ENCODE measurements at regions not wholly inside any gene's neighbourhood (a gene's known extent, or its start where the extent isn't known, plus 50 kb on each side); places are given as distances from the start of the nearest gene placed in this dataset.

- TF ChIP-seq CTCF (IDR thresholded peaks at IDR 0.05; ENCODE audit: extremely low read depth, insufficient read depth, missing control alignments): no peak
- DNase-seq (ENCODE audit: low spot score): no peak
- in situ Hi-C loops (cut with MboI; ENCODE audit: low pct_unique_long_range_greater_than_20kb, low sequenced_read_pairs, unreplicated experiment): no loop called here
Measured at GRCh38 chr1:218679988-218680748, 335.0 kb downstream of the TGFB2 start.

GRCh38 chr1:218683242-218683641 is 338.1 kb downstream of the TGFB2 start:
- in situ Hi-C loops (cut with MboI; ENCODE audit: low pct_unique_long_range_greater_than_20kb, low sequenced_read_pairs, unreplicated experiment): no loop called here
- no peak for TF ChIP-seq CTCF (IDR thresholded peaks at IDR 0.05; ENCODE audit: extremely low read depth, insufficient read depth, missing control alignments)
- no peak for DNase-seq (ENCODE audit: low spot score)

GRCh38 chr1:218686258-218686657 is 341.1 kb downstream of the TGFB2 start:
- in situ Hi-C loops (cut with MboI; ENCODE audit: low pct_unique_long_range_greater_than_20kb, low sequenced_read_pairs, unreplicated experiment): no loop called here
- no peak for TF ChIP-seq CTCF (IDR thresholded peaks at IDR 0.05; ENCODE audit: extremely low read depth, insufficient read depth, missing control alignments)
- no peak for DNase-seq (ENCODE audit: low spot score)

GRCh38 chr1:218686761-218687160 is 341.6 kb downstream of the TGFB2 start:
- TF ChIP-seq CTCF (IDR thresholded peaks at IDR 0.05; ENCODE audit: extremely low read depth, insufficient read depth, missing control alignments): no peak
- in situ Hi-C loops (cut with MboI; ENCODE audit: low pct_unique_long_range_greater_than_20kb, low sequenced_read_pairs, unreplicated experiment): no loop called here
- no peak for DNase-seq (ENCODE audit: low spot score)

- in situ Hi-C loops (cut with MboI; ENCODE audit: low pct_unique_long_range_greater_than_20kb, low sequenced_read_pairs, unreplicated experiment): no loop called here
- DNase-seq (ENCODE audit: low spot score): no peak
Measured at GRCh38 chr1:218692808-218693207, 347.7 kb downstream of the TGFB2 start.

GRCh38 chr1:218693599-218693998 is 348.5 kb downstream of the TGFB2 start:
- TF ChIP-seq CTCF (IDR thresholded peaks at IDR 0.05; ENCODE audit: extremely low read depth, insufficient read depth, missing control alignments): no peak
- in situ Hi-C loops (cut with MboI; ENCODE audit: low pct_unique_long_range_greater_than_20kb, low sequenced_read_pairs, unreplicated experiment): no loop called here
- no peak for DNase-seq (ENCODE audit: low spot score)

More at GRCh38 chr1:218692808-218693207, 347.7 kb downstream of the TGFB2 start:
- TF ChIP-seq CTCF (IDR thresholded peaks at IDR 0.05; ENCODE audit: extremely low read depth, insufficient read depth, missing control alignments): no peak
